Stimulated activated naive CD8-positive, alpha-beta T cell treated with anti-CD3 and anti-CD28 coated beads, Interleukin-15, Interleukin-2, amounts not matched to agents 100 ng/mL and 50 ng/mL, for 24 hours (primary cell): ENCODE measurements at regions not wholly inside any gene's neighbourhood (a gene's known extent, or its start where the extent isn't known, plus 50 kb on each side); places are given as distances from the start of the nearest gene placed in this dataset.

ENCODE experiments used
- H3K27ac Mint-ChIP-seq: one replicate; pipeline ENCODE4 v1.8.0; 2021; ENCODE audit warnings: mild to moderate bottlenecking, mixed read lengths
- H3K27me3 Mint-ChIP-seq: one replicate; pipeline ENCODE4 v1.8.0; 2021; ENCODE audit warnings: mixed read lengths
- H3K36me3 Mint-ChIP-seq: one replicate; pipeline ENCODE4 v1.8.0; 2021; ENCODE audit warnings: low read depth, mixed read lengths
- H3K4me1 Mint-ChIP-seq: one replicate; pipeline ENCODE4 v1.8.0; 2021; ENCODE audit warnings: low read depth, mixed read lengths
- H3K4me3 Mint-ChIP-seq: one replicate; pipeline ENCODE4 v1.8.0; 2021; ENCODE audit warnings: mild to moderate bottlenecking, mixed read lengths
- H3K9me3 Mint-ChIP-seq: one replicate; pipeline ENCODE4 v1.8.0; 2021; ENCODE audit warnings: mixed read lengths

GRCh38 chr14:98956181-98956580, 315.8 kb downstream of the BCL11B start:
- Mint-ChIP-seq H3K36me3 (no peaks in the 10 kb centered on the region), H3K27ac (no peak overlapping the region), H3K4me3 (no peak overlapping the region), H3K27me3 (no peaks in the 10 kb centered on the region), H3K9me3 (no peaks in the 10 kb centered on the region), H3K4me1 (peaks cover 24% of the 10 kb centered on the region)

- Mint-ChIP-seq H3K27me3 (no peaks in the 10 kb centered on the region), H3K27ac (no peak overlapping the region), H3K4me3 (no peak overlapping the region), H3K36me3 (no peaks in the 10 kb centered on the region), H3K9me3 (no peaks in the 10 kb centered on the region), H3K4me1 (peaks cover 29% of the 10 kb centered on the region)
Measured at GRCh38 chr14:98956661-98957060, 315.3 kb downstream of the BCL11B start.

GRCh38 chr14:98957211-98958047, 314.6 kb downstream of the BCL11B start:
- H3K27ac Mint-ChIP-seq, result no peak overlapping the region
- H3K4me1 Mint-ChIP-seq, result peaks cover 25% of the 10 kb centered on the region
- no peaks in the 10 kb centered on the region for H3K9me3 Mint-ChIP-seq
- no peaks in the 10 kb centered on the region for H3K36me3 Mint-ChIP-seq
- H3K4me3 Mint-ChIP-seq, result no peak overlapping the region
- no peaks in the 10 kb centered on the region for H3K27me3 Mint-ChIP-seq

- Mint-ChIP-seq H3K27ac (no peak overlapping the region), H3K9me3 (no peaks in the 10 kb centered on the region), H3K4me3 (no peak overlapping the region), H3K36me3 (no peaks in the 10 kb centered on the region), H3K27me3 (no peaks in the 10 kb centered on the region), H3K4me1 (peaks cover 26% of the 10 kb centered on the region)
Measured at GRCh38 chr14:98958048-98958631, 313.9 kb downstream of the BCL11B start.

- Mint-ChIP-seq H3K4me3 (no peak overlapping the region), H3K27ac (no peak overlapping the region), H3K27me3 (no peaks in the 10 kb centered on the region), H3K36me3 (no peaks in the 10 kb centered on the region), H3K4me1 (peaks cover 30% of the 10 kb centered on the region), H3K9me3 (no peaks in the 10 kb centered on the region)
Measured at GRCh38 chr14:98958632-98959031, 313.4 kb downstream of the BCL11B start.

GRCh38 chr14:98959410-98959809, 312.6 kb downstream of the BCL11B start:
- no peaks in the 10 kb centered on the region for H3K36me3 Mint-ChIP-seq
- H3K27me3 Mint-ChIP-seq, result no peaks in the 10 kb centered on the region
- H3K27ac Mint-ChIP-seq, result no peak overlapping the region
- H3K9me3 Mint-ChIP-seq, result no peaks in the 10 kb centered on the region
- H3K4me1 Mint-ChIP-seq, result peaks cover 38% of the 10 kb centered on the region
- H3K4me3 Mint-ChIP-seq, result no peak overlapping the region

- Mint-ChIP-seq H3K9me3 (no peaks in the 10 kb centered on the region), H3K27me3 (no peaks in the 10 kb centered on the region), H3K4me1 (peaks cover 45% of the 10 kb centered on the region), H3K36me3 (no peaks in the 10 kb centered on the region), H3K4me3 (no peak overlapping the region), H3K27ac (no peak overlapping the region)
Measured at GRCh38 chr14:98959958-98960616, 311.9 kb downstream of the BCL11B start.

GRCh38 chr14:98960617-98961013, 311.4 kb downstream of the BCL11B start:
- H3K9me3 Mint-ChIP-seq, result no peaks in the 10 kb centered on the region
- H3K4me1 Mint-ChIP-seq, result peaks cover 50% of the 10 kb centered on the region
- H3K4me3 Mint-ChIP-seq, result no peak overlapping the region
- H3K36me3 Mint-ChIP-seq, result no peaks in the 10 kb centered on the region
- no peaks in the 10 kb centered on the region for H3K27me3 Mint-ChIP-seq
- H3K27ac Mint-ChIP-seq, result no peak overlapping the region

- Mint-ChIP-seq H3K4me1 (peaks cover 55% of the 10 kb centered on the region), H3K36me3 (no peaks in the 10 kb centered on the region), H3K9me3 (no peaks in the 10 kb centered on the region), H3K4me3 (no peak overlapping the region), H3K27ac (no peak overlapping the region), H3K27me3 (no peaks in the 10 kb centered on the region)
Measured at GRCh38 chr14:98961191-98961590, 310.8 kb downstream of the BCL11B start.

- Mint-ChIP-seq H3K4me3 (no peak overlapping the region), H3K36me3 (no peaks in the 10 kb centered on the region), H3K9me3 (no peaks in the 10 kb centered on the region), H3K4me1 (peaks cover 59% of the 10 kb centered on the region), H3K27ac (no peak overlapping the region), H3K27me3 (no peaks in the 10 kb centered on the region)
Measured at GRCh38 chr14:98962118-98962517, 309.9 kb downstream of the BCL11B start.

GRCh38 chr14:98963610-98964009, 308.4 kb downstream of the BCL11B start:
- no peaks in the 10 kb centered on the region for H3K36me3 Mint-ChIP-seq
- H3K9me3 Mint-ChIP-seq, result no peaks in the 10 kb centered on the region
- H3K27ac Mint-ChIP-seq, result no peak overlapping the region
- no peak overlapping the region for H3K4me3 Mint-ChIP-seq
- H3K4me1 Mint-ChIP-seq, result peaks cover 59% of the 10 kb centered on the region
- H3K27me3 Mint-ChIP-seq, result no peaks in the 10 kb centered on the region

GRCh38 chr14:98964171-98964570, 307.8 kb downstream of the BCL11B start:
- H3K27me3 Mint-ChIP-seq, result no peaks in the 10 kb centered on the region
- H3K9me3 Mint-ChIP-seq, result no peaks in the 10 kb centered on the region
- H3K36me3 Mint-ChIP-seq, result no peaks in the 10 kb centered on the region
- no peak overlapping the region for H3K27ac Mint-ChIP-seq
- H3K4me1 Mint-ChIP-seq, result peaks cover 59% of the 10 kb centered on the region
- no peak overlapping the region for H3K4me3 Mint-ChIP-seq

GRCh38 chr14:98965076-98965475, 306.9 kb downstream of the BCL11B start:
- Mint-ChIP-seq H3K36me3 (no peaks in the 10 kb centered on the region), H3K27me3 (no peaks in the 10 kb centered on the region), H3K27ac (no peak overlapping the region), H3K4me3 (no peak overlapping the region), H3K9me3 (no peaks in the 10 kb centered on the region), H3K4me1 (peaks cover 55% of the 10 kb centered on the region)

GRCh38 chr14:98966016-98966415, 306.0 kb downstream of the BCL11B start:
- H3K27me3 Mint-ChIP-seq, result no peaks in the 10 kb centered on the region
- H3K4me3 Mint-ChIP-seq, result no peak overlapping the region
- H3K36me3 Mint-ChIP-seq, result no peaks in the 10 kb centered on the region
- H3K27ac Mint-ChIP-seq, result no peak overlapping the region
- H3K9me3 Mint-ChIP-seq, result no peaks in the 10 kb centered on the region
- H3K4me1 Mint-ChIP-seq, result peaks cover 47% of the 10 kb centered on the region

GRCh38 chr14:98966475-98967162, 305.4 kb downstream of the BCL11B start:
- H3K27ac Mint-ChIP-seq, result no peak overlapping the region
- H3K4me3 Mint-ChIP-seq, result no peak overlapping the region

More at GRCh38 chr14:98966475-98967162, 305.4 kb downstream of the BCL11B start:
- Mint-ChIP-seq H3K9me3 (no peaks in the 10 kb centered on the region), H3K36me3 (no peaks in the 10 kb centered on the region), H3K27me3 (no peaks in the 10 kb centered on the region), H3K4me1 (peaks cover 41% of the 10 kb centered on the region)
